ENCODE measurements at regions not wholly inside any gene's neighbourhood (a gene's known extent, or its start where the extent isn't known, plus 50 kb on each side); places are given as distances from the start of the nearest gene placed in this dataset.
"Not testable (repeated sequence)": the region's sequence is repeated elsewhere in the genome, so short reads cannot be mapped to it uniquely, and the experiment has no call there.

DNA sequence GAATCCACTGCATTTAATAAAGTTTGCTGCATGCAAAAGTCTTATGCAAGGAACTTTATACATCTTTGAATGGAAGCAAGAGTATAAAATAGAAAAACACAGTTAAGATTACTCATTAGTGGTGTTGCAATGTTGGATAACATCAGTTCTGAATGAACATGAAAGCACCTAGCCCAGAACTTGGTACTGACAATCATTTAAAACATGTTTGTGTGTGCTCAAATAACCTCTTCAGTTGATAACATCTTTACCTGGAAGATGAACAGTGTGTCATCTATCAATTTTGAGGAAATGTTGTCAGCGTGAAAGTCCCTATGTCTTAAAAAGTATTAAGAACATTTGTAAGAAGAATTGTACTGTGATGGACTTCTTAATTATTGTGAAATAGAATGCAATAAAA lies 370.4 kb upstream of the GRAMD2B start:
- ATAC-seq (replicated peaks in 1 of 2) (no peak), DNase-seq (no peak)
- H3K27me3 Mint-ChIP-seq (ENCODE audit: low read depth) = no peaks in the 10 kb centered on the region
- H3K4me3 Mint-ChIP-seq = no peak overlapping the region
- peaks cover 0 to 2% of the 10 kb centered on the region in 2 donors for H3K36me3 Mint-ChIP-seq (ENCODE audit: insufficient read depth in 2 of 2)
- H3K27ac Mint-ChIP-seq = no peak overlapping the region
- peaks cover 2 to 10% of the 10 kb centered on the region in 2 donors for H3K9me3 Mint-ChIP-seq
- H3K4me1 Mint-ChIP-seq (ENCODE audit: low read depth) = no peaks in the 10 kb centered on the region

GRCh38 chr5:126053630-126054029 lies 369.6 kb upstream of the GRAMD2B start:
- DNase-seq (no peak), ATAC-seq (replicated peaks in 1 of 2) (no peak)
- Mint-ChIP-seq H3K4me3 (no peak overlapping the region), H3K27me3 (ENCODE audit: low read depth) (no peaks in the 10 kb centered on the region), H3K9me3 (peaks cover 2 to 10% of the 10 kb centered on the region in 2 donors), H3K4me1 (ENCODE audit: low read depth) (no peaks in the 10 kb centered on the region), H3K36me3 (ENCODE audit: insufficient read depth in 2 of 2) (peaks cover 0 to 2% of the 10 kb centered on the region in 2 donors), H3K27ac (no peak overlapping the region)

DNA sequence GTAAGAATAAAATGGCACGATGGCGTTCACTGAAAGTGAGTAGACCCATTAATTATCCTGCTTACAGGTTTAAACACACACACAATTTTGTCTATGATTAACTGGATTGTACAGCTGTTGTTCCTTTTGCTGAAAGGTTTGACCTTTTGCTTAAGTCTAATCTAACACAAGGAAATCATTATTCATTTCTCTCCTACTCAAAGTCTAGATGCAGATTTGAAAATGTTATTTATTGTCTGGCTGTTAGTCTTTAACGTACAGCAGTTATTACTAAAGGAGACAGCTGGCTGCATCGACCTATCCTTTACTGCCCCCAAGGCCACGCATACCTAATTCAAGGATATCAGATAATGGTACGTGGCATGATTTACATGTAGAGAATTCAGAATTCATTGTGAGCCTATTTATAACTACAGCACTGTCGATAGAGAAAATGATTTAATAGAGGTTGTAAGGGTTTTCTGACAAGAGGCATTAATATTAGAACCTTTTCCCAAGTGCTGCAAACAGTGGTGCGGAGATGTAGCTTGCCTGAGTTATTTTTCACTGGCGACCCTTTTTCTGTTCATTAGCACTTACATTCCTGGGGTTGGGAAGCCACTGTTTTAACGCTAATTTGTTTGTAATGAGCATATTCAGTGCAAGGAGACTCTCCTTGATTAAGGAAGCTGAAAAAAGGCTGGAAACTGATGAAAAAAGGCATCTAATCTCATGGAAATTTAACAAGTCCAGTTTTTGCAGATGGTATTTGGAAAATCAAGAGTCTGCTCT lies 368.4 kb upstream of the GRAMD2B start:
- Mint-ChIP-seq H3K27ac (no peak overlapping the region), H3K27me3 (ENCODE audit: low read depth) (no peaks in the 10 kb centered on the region), H3K36me3 (ENCODE audit: insufficient read depth in 2 of 2) (peaks cover 0 to 2% of the 10 kb centered on the region in 2 donors), H3K4me1 (ENCODE audit: low read depth) (no peaks in the 10 kb centered on the region), H3K4me3 (no peak overlapping the region), H3K9me3 (peaks cover under 1 to 7% of the 10 kb centered on the region in 2 donors)
- DNase-seq (no peak), ATAC-seq (replicated peaks in 1 of 2) (no peak)

- peaks cover 0 to 2% of the 10 kb centered on the region in 2 donors for H3K36me3 Mint-ChIP-seq (ENCODE audit: insufficient read depth in 2 of 2)
- ATAC-seq (replicated peaks in 1 of 2) (no peak), DNase-seq (no peak)
- H3K4me3 Mint-ChIP-seq = no peak overlapping the region
- peaks cover 0 to 7% of the 10 kb centered on the region in 2 donors for H3K9me3 Mint-ChIP-seq
- no peaks in the 10 kb centered on the region for H3K4me1 Mint-ChIP-seq (ENCODE audit: low read depth)
- H3K27me3 Mint-ChIP-seq (ENCODE audit: low read depth) = no peaks in the 10 kb centered on the region
- H3K27ac Mint-ChIP-seq = no peak overlapping the region
Observed at GRCh38 chr5:126055348-126055729, 367.9 kb upstream of the GRAMD2B start.

- peaks cover 0 to 7% of the 10 kb centered on the region in 2 donors for H3K9me3 Mint-ChIP-seq
- H3K27me3 Mint-ChIP-seq (ENCODE audit: low read depth) = no peaks in the 10 kb centered on the region
- DNase-seq (no peak), ATAC-seq (replicated peaks in 1 of 2) (no peak)
- peaks cover 0 to 2% of the 10 kb centered on the region in 2 donors for H3K36me3 Mint-ChIP-seq (ENCODE audit: insufficient read depth in 2 of 2)
- H3K4me3 Mint-ChIP-seq = no peak overlapping the region
- no peaks in the 10 kb centered on the region for H3K4me1 Mint-ChIP-seq (ENCODE audit: low read depth)
- no peak overlapping the region for H3K27ac Mint-ChIP-seq
Observed at GRCh38 chr5:126056352-126056751, 366.9 kb upstream of the GRAMD2B start.

DNA sequence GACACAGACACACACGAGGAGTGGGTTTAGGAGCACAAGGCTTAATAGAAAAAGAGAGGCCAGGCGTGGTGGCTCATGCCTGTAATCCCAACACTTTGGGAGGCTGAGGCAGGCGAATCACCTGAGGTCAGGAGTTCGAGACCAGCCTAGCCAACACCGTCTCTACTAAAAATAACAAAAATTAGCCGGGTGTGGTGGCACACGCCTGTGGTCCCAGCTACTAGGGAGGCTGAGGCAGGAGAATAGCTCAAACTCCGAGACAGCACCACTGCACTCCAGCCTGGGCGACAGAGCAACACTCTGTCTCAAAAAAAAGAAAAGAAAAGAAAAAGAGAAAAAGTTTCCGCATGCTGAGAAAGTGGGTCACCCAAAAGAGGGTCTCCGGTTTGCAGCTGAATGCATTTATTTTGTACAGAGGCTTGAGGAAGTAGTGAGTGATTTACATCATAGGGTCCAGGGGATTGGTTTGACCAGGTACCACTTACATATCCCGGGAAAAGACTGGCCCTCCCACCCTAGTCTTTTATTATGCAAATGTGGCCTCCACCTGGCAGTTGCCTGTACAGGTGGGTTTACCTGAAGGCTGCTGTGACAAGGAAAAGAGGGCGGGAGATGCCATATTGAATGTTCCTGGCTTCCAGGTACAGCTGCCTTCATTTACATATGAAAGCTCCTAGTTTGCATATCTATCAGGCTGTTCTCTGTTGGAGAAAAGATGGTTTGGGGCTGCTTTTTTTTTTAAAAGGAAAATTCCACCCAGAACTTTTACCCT lies 366.2 kb upstream of the GRAMD2B start:
- DNase-seq = no peak
- peaks cover 0 to 2% of the 10 kb centered on the region in 2 donors for H3K36me3 Mint-ChIP-seq (ENCODE audit: insufficient read depth in 2 of 2)
- no peaks in the 10 kb centered on the region for H3K4me1 Mint-ChIP-seq (ENCODE audit: low read depth)
- ATAC-seq (replicated peaks in 1 of 2) = no peak
- H3K27me3 Mint-ChIP-seq (ENCODE audit: low read depth) = no peaks in the 10 kb centered on the region
- no peak overlapping the region for H3K27ac Mint-ChIP-seq
- no peak overlapping the region for H3K4me3 Mint-ChIP-seq
- H3K9me3 Mint-ChIP-seq = peaks cover 0 to 7% of the 10 kb centered on the region in 2 donors

GRCh38 chr5:126058392-126058791 lies 364.8 kb upstream of the GRAMD2B start:
- not testable (repeated sequence) for H3K4me1 Mint-ChIP-seq (ENCODE audit: low read depth); H3K27me3 Mint-ChIP-seq (ENCODE audit: low read depth); ATAC-seq (replicated peaks in 1 of 2); H3K36me3 Mint-ChIP-seq (ENCODE audit: insufficient read depth in 2 of 2); DNase-seq; H3K9me3 Mint-ChIP-seq; H3K27ac Mint-ChIP-seq; H3K4me3 Mint-ChIP-seq

DNA sequence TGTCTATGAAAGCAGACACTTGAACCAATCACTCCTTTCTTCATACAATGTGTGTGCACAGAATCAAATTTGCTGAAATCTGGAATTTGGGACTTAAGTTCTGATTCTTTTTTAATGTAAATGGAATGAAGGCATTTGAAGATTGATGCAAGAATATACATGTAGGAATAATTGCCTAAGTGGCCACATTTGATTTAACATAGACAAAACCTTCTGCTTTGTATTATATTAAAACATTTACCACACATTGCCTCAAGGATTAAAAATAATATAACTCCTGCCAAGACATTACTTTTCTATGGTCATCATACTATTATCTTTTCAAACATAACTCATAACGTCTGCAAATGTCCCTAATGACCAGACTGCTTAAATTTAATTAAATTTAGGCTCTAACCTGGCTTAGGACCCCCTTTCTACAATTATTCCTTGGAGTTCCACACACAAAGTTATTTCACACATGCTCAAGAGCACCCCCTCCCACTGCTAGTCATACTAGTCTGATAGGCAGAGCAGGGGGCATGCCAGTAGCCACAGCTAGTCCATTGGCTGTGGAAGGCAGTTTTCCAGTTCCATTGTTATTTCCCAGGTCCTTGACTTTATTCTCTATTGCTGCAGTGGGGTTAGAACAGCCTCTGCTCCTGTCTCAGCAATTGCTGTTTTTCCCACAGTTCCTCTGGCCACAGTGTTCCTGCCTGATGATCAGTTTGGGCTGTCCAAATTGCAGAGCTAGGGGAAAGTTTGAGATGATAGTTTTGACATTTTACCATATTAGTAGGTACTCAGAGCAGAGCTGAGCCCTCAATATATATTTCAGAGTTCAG lies 360.6 kb upstream of the GRAMD2B start:
- H3K27me3 Mint-ChIP-seq (ENCODE audit: low read depth) = no peaks in the 10 kb centered on the region
- peaks cover 5 to 6% of the 10 kb centered on the region in 2 donors for H3K9me3 Mint-ChIP-seq
- no peaks in the 10 kb centered on the region for H3K4me1 Mint-ChIP-seq (ENCODE audit: low read depth)
- no peak overlapping the region for H3K27ac Mint-ChIP-seq
- H3K4me3 Mint-ChIP-seq = no peak overlapping the region
- ATAC-seq (replicated peaks in 1 of 2) (no peak), DNase-seq (no peak)
- no peaks in the 10 kb centered on the region for H3K36me3 Mint-ChIP-seq (ENCODE audit: insufficient read depth in 2 of 2)

- Mint-ChIP-seq H3K4me1 (ENCODE audit: low read depth) (no peaks in the 10 kb centered on the region), H3K27me3 (ENCODE audit: low read depth) (no peaks in the 10 kb centered on the region), H3K4me3 (no peak overlapping the region), H3K27ac (no peak overlapping the region), H3K9me3 (peaks cover 6% of the 10 kb centered on the region in 2 donors), H3K36me3 (ENCODE audit: insufficient read depth in 2 of 2) (no peaks in the 10 kb centered on the region)
- no peak for DNase-seq
- ATAC-seq (replicated peaks in 1 of 2) = no peak
Observed at GRCh38 chr5:126065061-126065460, 358.1 kb upstream of the GRAMD2B start.

DNA sequence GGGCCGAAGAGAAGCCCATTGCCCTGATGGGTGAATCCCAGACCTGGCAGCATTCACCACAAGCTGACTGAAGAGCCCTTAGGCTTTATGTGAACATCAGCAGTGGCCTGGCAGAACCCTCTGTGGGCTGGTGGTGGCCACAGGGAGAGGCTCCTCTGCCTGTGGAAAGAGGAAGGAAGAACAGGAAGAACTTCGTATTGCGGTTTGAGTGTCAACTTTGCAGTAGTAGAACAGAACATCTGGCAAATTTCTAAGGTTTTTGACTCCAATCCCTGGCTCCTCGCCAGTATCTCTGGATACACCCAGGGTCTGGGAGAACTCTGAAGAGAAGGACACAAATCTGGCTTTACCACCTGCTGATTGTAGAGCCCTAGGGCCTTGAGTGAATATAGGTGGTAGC lies 356.4 kb upstream of the GRAMD2B start:
- no peak overlapping the region for H3K4me3 Mint-ChIP-seq
- H3K9me3 Mint-ChIP-seq = peaks cover 9% of the 10 kb centered on the region in 2 donors
- DNase-seq = no peak
- no peaks in the 10 kb centered on the region for H3K4me1 Mint-ChIP-seq (ENCODE audit: low read depth)
- peaks cover 0 to under 1% of the 10 kb centered on the region in 2 donors for H3K36me3 Mint-ChIP-seq (ENCODE audit: insufficient read depth in 2 of 2)
- no peak overlapping the region for H3K27ac Mint-ChIP-seq
- no peak for ATAC-seq (replicated peaks in 1 of 2)
- no peaks in the 10 kb centered on the region for H3K27me3 Mint-ChIP-seq (ENCODE audit: low read depth)

DNA sequence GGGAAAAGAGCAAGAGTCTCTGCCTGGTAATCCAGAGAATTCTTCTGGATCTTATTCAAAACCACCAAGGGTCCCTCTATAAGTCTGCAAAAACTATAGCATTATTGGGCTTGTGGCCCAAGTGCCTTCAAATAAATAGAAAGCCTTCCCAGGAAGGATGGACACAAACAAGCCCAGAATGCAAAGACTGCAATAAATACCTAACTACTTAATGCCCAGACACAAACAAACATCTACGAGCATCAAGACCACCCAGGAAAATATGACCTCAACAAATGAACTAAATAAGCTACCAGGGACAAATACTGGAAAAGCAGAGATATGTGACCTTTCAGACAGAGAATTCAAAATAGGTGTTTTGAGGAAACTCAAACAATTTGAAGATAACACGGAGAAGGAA lies 355.8 kb upstream of the GRAMD2B start:
- H3K27me3 Mint-ChIP-seq (ENCODE audit: low read depth) = no peaks in the 10 kb centered on the region
- H3K4me3 Mint-ChIP-seq = no peak overlapping the region
- no peaks in the 10 kb centered on the region for H3K4me1 Mint-ChIP-seq (ENCODE audit: low read depth)
- DNase-seq (no peak), ATAC-seq (replicated peaks in 1 of 2) (no peak)
- peaks cover 0 to 2% of the 10 kb centered on the region in 2 donors for H3K36me3 Mint-ChIP-seq (ENCODE audit: insufficient read depth in 2 of 2)
- no peak overlapping the region for H3K27ac Mint-ChIP-seq
- H3K9me3 Mint-ChIP-seq = peaks cover 10 to 11% of the 10 kb centered on the region in 2 donors

DNA sequence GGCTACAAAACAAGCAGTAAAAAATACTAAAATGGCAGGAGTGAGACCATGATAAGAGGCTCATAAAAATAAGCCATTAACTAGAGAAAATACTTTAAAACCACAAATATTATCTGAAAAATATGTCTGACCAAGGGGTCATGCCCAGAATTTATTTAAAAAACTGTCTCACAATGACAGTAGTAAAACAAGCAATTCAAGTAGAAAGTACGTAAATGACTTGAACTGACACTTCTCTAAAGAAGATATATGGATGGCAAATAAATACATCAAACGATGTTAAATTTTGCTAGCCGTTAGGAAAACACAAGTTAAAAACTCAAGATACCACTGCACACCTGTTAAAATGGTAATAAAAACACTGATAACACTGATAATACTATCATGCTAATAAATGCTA lies 353.9 kb upstream of the GRAMD2B start:
- DNase-seq (no peak), ATAC-seq (replicated peaks in 1 of 2) (no peak)
- Mint-ChIP-seq H3K4me3 (no peak overlapping the region), H3K36me3 (ENCODE audit: insufficient read depth in 2 of 2) (peaks cover 0 to 5% of the 10 kb centered on the region in 2 donors), H3K27me3 (ENCODE audit: low read depth) (no peaks in the 10 kb centered on the region), H3K4me1 (ENCODE audit: low read depth) (no peaks in the 10 kb centered on the region), H3K9me3 (peaks cover 14 to 18% of the 10 kb centered on the region in 2 donors), H3K27ac (no peak overlapping the region)

- ATAC-seq (replicated peaks in 1 of 2) = no peak
- Mint-ChIP-seq H3K27ac (no peak overlapping the region), H3K4me3 (no peak overlapping the region), H3K4me1 (ENCODE audit: low read depth) (no peaks in the 10 kb centered on the region), H3K9me3 (peaks cover 10 to 16% of the 10 kb centered on the region in 2 donors), H3K36me3 (ENCODE audit: insufficient read depth in 2 of 2) (peaks cover 0 to 5% of the 10 kb centered on the region in 2 donors), H3K27me3 (ENCODE audit: low read depth) (no peaks in the 10 kb centered on the region)
- no peak for DNase-seq
Observed at GRCh38 chr5:126070481-126070880, 352.7 kb upstream of the GRAMD2B start.
